GM23248 (cell line): ENCODE measurements at regions not wholly inside any gene's neighbourhood (a gene's known extent, or its start where the extent isn't known, plus 50 kb on each side); places are given as distances from the start of the nearest gene placed in this dataset.

ENCODE experiments used
- EZH2 ChIP-seq: fragments of 200-600 bp; sonication (generic); IDR thresholded peaks from 2 replicates; pipeline ENCODE4 v1.6.1; 2018; ENCODE audit warnings: antibody characterized with exemption, mild to moderate bottlenecking; ENCODE audit not compliant: insufficient read depth, poor library complexity, severe bottlenecking
- EZH2phosphoT487 ChIP-seq: fragments of 200-600 bp; sonication (generic); IDR thresholded peaks from 2 replicates; pipeline ENCODE4 v1.6.1; 2018; ENCODE audit warnings: antibody characterized with exemption, moderate library complexity, mild to moderate bottlenecking, low read depth; ENCODE audit not compliant: insufficient read depth

DNA sequence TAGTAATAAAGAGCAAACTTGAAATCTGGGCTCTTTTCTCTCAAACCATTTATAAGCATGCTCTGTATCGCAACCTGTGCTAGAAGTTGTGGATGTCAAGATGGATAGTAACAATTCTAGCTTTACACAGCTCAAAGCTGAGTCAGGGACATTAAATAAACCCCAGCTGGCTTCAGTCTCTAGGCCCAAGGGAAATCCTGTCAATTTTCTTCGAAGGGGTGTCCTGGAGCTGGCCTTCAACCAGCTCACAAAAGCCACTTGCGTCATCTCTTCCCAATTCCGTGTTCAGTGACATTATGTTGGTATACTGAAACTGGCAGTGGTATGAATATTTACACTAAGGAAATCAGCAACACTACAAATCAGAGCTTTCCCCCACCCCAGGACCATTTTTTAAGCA is 89.8 kb upstream of the PRKG2 start:
- TF ChIP-seq EZH2phosphoT487 (no peak), EZH2 (no peak)
